Thoracic aorta (tissue), 2 donors: ENCODE measurements at regions not wholly inside any gene's neighbourhood (a gene's known extent, or its start where the extent isn't known, plus 50 kb on each side); places are given as distances from the start of the nearest gene placed in this dataset.

Source experiments
- ATAC-seq: fragments of 150-250 bp; one replicate; pipeline ENCODE4 v1.8.0; 2017; ENCODE audit warnings: low read depth; ENCODE audit not compliant: insufficient number of reproducible peaks, low FRiP score
- DNase-seq: peaks from one replicate; pipeline ENCODE4 v3.0.0-alpha.2; 2020; ENCODE audit warnings: low spot score
- H3K27ac ChIP-seq, 2 donors: fragments of 200-600 bp; sonication (generic); 1 replicate in 1 of 2; 2 replicates in 1 of 2; pipeline ENCODE4 v1.5.1; 2016; ENCODE audit warnings: mild to moderate bottlenecking in 2 of 2, moderate library complexity in 2 of 2
- H3K27me3 ChIP-seq: fragments of 200-600 bp; sonication (generic); replicated peaks from 2 replicates; pipeline ENCODE4 v1.6.0; 2016; ENCODE audit warnings: mild to moderate bottlenecking; ENCODE audit not compliant: insufficient read depth
- H3K36me3 ChIP-seq: fragments of 200-600 bp; sonication (generic); one replicate; pipeline ENCODE4 v1.5.1; 2016
- H3K4me1 ChIP-seq, 2 donors: fragments of 200-600 bp; sonication (generic); 1 replicate in 1 of 2; 2 replicates in 1 of 2; pipeline versions ENCODE4 v1.5.1 to v1.6.0; 2016; ENCODE audit warnings: low read depth in 2 of 2, mild to moderate bottlenecking in 1 of 2; ENCODE audit not compliant: control insufficient read depth in 1 of 2
- H3K4me3 ChIP-seq: fragments of 200-600 bp; sonication (generic); 2 replicates; pipeline ENCODE4 v1.5.1; 2016; ENCODE audit warnings: mild to moderate bottlenecking
- H3K9me3 ChIP-seq: fragments of 200-600 bp; sonication (generic); 2 replicates; pipeline ENCODE4 v1.5.1; 2016
- TF ChIP-seq, protein P1 (sequence below): fragments of 200-600 bp; sonication (generic); IDR thresholded peaks from one replicate; pipeline ENCODE4 v1.5.1; 2019; ENCODE audit warnings: antibody characterized with exemption

DNA sequence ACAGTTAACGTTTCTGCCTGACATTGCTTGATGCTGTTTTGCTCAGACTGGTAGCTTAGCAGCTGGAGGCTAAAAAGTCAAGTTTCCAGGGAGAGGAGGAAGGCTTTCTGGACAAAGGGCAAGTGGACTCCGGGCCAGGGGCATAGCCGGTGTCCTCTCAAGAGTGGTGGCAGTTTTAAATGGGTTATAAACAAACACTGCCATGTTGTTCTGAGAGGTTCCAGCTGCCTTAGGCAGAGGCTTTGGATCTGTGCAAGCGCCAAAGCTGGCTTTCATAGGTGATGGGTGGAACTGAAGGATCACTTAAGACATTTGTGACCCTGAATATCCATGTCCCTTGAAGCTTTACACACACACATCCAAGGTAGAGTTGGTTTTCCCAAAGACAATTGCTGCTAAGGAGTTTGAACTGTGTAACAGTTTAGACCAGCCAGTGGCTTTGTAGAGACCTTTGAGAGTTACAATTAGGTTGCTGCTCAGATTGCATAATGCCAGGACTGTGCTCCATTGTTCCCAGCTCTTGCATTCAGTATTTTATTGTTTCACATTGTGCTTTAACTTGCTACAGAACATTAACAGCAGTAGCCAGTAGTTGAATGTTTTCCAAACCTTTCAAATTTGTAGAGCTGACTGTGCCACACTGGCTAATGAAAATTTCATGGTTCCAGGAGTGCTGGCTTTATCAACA lies 54.1 kb upstream of the AP1S2 start:
- Histone ChIP-seq H3K4me3 (no peak overlapping the region), H3K9me3 (no peaks in the 10 kb centered on the region), H3K4me1 (no peaks in the 10 kb centered on the region), H3K27me3 (no peaks in the 10 kb centered on the region), H3K36me3 (no peaks in the 10 kb centered on the region), H3K27ac (no peak overlapping the region)
- TF ChIP-seq, protein P1, sequence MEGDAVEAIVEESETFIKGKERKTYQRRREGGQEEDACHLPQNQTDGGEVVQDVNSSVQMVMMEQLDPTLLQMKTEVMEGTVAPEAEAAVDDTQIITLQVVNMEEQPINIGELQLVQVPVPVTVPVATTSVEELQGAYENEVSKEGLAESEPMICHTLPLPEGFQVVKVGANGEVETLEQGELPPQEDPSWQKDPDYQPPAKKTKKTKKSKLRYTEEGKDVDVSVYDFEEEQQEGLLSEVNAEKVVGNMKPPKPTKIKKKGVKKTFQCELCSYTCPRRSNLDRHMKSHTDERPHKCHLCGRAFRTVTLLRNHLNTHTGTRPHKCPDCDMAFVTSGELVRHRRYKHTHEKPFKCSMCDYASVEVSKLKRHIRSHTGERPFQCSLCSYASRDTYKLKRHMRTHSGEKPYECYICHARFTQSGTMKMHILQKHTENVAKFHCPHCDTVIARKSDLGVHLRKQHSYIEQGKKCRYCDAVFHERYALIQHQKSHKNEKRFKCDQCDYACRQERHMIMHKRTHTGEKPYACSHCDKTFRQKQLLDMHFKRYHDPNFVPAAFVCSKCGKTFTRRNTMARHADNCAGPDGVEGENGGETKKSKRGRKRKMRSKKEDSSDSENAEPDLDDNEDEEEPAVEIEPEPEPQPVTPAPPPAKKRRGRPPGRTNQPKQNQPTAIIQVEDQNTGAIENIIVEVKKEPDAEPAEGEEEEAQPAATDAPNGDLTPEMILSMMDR = no peak
- ATAC-seq (no peak), DNase-seq (no peak)

DNA sequence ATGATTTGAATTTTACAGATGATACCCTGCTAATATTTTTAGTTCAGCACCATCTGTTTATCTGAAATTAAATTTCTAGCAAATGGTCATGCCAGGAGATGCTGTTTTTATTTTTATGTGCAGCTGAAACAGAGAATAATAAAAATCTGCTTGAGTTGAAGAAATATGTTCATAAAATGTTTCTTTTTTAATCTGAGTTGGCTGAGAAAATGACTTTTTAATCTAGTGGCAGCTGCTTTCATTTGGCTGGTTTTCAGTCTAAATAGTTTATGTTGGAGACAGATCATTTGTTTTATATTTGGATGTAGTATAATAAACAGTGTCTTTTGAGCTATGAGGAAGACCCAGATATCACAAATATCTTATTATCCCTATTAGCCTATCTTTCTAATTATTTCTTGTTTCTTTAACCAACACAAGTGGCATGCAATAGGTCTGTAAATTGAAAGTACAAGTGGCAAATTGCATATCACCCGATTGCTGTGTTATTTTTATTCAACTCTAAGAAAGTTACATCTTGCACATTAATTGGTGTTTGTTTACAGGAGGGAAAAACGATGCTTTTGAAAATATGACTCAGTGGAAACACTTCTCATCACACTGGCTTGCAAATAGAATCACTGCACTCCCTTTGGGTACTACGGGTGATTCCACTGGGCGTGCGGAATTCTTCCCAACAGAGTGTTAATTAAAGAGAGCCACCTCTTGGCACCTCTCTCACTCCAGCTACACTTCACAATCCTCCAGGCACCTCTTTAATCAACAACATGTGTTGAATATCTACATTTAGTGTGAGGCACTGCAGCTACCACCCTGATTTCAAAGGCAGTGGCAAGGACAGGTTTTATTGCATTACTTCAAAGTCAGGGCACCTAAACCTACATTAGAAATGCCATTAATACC lies 51.7 kb upstream of the AP1S2 start:
- no peak for DNase-seq
- H3K27ac ChIP-seq = no peak overlapping the region
- no peak for ATAC-seq

More for the DNA sequence above, 51.7 kb upstream of the AP1S2 start:
- TF ChIP-seq, protein P1 = no peak
- H3K27me3 ChIP-seq = no peaks in the 10 kb centered on the region
- H3K4me3 ChIP-seq = no peak overlapping the region
- no peaks in the 10 kb centered on the region for H3K36me3 ChIP-seq
- no peaks in the 10 kb centered on the region for H3K4me1 ChIP-seq
- H3K9me3 ChIP-seq = no peaks in the 10 kb centered on the region
